GM12892 (cell line): ENCODE measurements at regions not wholly inside any gene's neighbourhood (a gene's known extent, or its start where the extent isn't known, plus 50 kb on each side); places are given as distances from the start of the nearest gene placed in this dataset.

ENCODE experiments used
- POLR2A ChIP-seq: IDR thresholded peaks from 2 replicates; pipeline ENCODE4 v1.6.1; 2011; ENCODE audit warnings: low read depth, low read length, control low read depth
- POLR2AphosphoS5 ChIP-seq: IDR thresholded peaks from 2 replicates; pipeline ENCODE4 v1.6.1; 2011; ENCODE audit warnings: low read depth, low read length, control low read depth
- TAF1 ChIP-seq: IDR thresholded peaks from 2 replicates; pipeline ENCODE4 v1.6.1; 2011; ENCODE audit warnings: low read depth, mild to moderate bottlenecking, control low read depth, low read length, borderline replicate concordance

DNA sequence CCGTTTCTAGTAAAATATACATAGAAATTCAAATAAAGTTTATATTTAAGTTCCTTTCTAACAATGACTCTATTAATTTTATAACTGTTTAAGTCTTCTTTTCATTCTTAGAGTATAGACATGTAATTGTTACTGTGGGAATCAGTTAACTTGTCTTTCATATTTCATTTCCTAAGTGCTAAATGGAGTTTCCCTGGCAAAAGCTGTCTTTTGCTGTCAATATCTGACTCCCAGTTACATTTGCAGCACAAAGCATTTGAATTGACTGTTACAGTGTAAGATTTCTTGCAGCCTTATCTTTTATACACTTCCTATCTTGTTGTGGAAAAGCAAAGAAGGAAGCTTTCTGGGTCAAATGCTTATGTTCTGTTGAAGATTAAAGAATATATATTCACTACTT is 1026.3 kb downstream of the CDH9 start:
- TF ChIP-seq POLR2AphosphoS5 = no peak
- TF ChIP-seq TAF1 = no peak
- no peak for TF ChIP-seq POLR2A
